ENCODE measurements at regions not wholly inside any gene's neighbourhood (a gene's known extent, or its start where the extent isn't known, plus 50 kb on each side); places are given as distances from the start of the nearest gene placed in this dataset.

GRCh38 chr6:41489120-41489851, 56.9 kb upstream of the FOXP4 start:
- H3K4me3 ChIP-seq (ENCODE audit: low read depth, low read length): 0 out of 2 replicates have a peak overlapping the region, but pooled peaks have one; percentile 3
- no peak for DNase-seq (ENCODE audit: low read depth)
- TF ChIP-seq, protein P1, sequence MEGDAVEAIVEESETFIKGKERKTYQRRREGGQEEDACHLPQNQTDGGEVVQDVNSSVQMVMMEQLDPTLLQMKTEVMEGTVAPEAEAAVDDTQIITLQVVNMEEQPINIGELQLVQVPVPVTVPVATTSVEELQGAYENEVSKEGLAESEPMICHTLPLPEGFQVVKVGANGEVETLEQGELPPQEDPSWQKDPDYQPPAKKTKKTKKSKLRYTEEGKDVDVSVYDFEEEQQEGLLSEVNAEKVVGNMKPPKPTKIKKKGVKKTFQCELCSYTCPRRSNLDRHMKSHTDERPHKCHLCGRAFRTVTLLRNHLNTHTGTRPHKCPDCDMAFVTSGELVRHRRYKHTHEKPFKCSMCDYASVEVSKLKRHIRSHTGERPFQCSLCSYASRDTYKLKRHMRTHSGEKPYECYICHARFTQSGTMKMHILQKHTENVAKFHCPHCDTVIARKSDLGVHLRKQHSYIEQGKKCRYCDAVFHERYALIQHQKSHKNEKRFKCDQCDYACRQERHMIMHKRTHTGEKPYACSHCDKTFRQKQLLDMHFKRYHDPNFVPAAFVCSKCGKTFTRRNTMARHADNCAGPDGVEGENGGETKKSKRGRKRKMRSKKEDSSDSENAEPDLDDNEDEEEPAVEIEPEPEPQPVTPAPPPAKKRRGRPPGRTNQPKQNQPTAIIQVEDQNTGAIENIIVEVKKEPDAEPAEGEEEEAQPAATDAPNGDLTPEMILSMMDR (IDR thresholded peaks at IDR 0.05; ENCODE audit: insufficient read depth, low read depth, low read length, missing control alignments): no peak

DNA sequence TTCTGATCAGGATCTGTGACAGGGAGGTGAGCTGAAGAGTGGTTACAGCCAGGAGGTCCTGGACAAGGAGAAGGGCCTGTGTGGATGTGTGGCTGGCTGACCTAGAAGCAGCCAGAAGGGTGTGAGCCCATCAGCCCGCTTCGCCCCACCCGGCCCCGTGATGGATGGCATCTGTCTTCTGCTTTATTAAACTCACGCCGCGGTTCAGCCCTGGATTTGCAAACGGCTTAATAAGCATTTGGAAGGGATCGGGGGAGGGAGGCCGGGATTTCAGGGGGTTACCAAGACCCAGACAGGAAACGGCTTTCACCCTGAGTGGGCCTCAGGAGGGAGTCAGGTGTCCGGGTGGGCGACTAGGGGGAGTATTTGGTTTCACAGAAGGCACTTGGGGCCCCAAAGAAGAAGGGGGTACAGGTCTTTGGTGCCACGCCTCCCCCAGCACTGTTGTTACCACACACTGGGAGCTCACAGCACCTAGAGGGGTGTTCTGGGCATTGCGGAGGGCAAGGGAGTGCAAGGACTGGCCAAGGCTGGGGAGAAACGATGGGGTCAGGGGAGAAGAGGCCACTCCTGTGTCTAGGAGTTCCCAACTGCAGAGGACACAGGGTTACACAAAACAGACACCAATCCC, 53.8 kb upstream of the FOXP4 start:
- TF ChIP-seq, protein P1 (IDR thresholded peaks at IDR 0.05; ENCODE audit: insufficient read depth, low read depth, low read length, missing control alignments): no peak
- peak; percentile 30 for DNase-seq (ENCODE audit: low read depth)
- H3K4me3 ChIP-seq (ENCODE audit: low read depth, low read length): no peak overlapping the region

DNA sequence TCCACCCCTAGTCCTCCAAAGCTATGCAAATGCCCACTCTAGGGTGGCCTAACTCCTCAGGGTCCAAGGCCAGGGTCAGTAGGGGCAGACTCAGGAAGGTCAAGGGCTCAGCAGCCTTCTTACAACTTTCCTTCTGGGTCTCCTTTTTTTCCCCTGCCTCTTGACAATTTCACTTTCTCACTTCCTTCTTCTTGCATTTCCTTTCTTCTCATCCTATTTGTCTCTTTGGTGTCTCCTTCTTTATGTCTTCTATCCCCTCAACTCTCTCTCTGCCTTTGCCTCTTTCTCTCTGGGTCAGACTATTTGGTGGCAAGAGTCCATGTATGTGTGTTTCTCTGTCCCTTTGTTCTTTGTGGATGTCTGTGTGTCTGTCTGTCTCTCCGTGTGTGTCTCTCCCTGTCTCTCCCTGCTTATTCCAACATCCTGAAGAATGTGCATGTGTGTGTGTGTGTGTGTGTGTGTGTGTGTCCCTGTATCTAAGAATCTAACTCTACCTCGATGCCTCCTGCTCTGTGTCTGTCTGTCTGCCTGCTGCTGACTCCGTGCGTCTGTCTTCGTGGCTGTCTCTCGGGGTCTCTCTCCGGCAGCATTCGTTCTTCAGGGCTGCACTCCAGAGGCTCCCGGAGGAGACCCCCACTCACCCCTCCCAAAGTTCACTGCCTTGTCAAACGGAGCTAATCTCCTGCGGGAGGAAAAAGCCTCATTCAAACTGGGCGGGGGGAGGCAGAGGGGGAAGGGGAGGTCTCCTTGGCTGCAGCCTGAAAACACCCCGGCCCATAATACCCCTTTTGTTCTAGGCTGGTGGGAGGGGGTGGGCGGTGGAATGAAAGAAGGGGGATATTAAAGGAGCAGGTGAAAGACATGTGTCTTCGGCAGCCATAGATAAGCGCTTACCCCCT, 51.7 kb upstream of the FOXP4 start:
- no peak for DNase-seq (ENCODE audit: low read depth)
- no peak overlapping the region for H3K4me3 ChIP-seq (ENCODE audit: low read depth, low read length)
- TF ChIP-seq, protein P1 (IDR thresholded peaks at IDR 0.05; ENCODE audit: insufficient read depth, low read depth, low read length, missing control alignments): no peak
